Fibroblast of skin of right quadriceps (primary cell): ENCODE measurements at regions not wholly inside any gene's neighbourhood (a gene's known extent, or its start where the extent isn't known, plus 50 kb on each side); places are given as distances from the start of the nearest gene placed in this dataset.

Experiments used
- DNase-seq: peaks from one replicate; pipeline ENCODE4 v3.0.0-alpha.2; 2013

DNA sequence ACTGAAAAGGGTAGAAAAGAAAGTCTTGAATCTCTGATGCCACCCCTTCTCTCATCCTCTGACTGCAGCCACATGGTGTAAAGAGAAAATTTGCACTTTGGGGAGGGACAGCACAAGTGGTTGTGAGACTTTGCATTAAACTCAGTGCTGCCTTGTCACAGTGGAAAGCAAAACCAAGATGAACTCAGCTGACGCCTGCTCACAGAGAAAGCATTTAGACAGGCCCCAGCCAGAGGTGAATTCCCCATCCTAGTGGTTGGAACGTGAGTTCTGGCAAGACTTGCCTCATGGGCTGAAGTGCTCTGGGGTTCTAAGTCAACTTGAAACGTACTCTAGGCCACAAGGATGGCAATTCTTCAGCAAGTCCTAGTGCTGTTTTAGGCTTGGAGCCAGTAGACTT lies 1101.4 kb downstream of the ADGRL3 start:
- DNase-seq, result no peak

DNA sequence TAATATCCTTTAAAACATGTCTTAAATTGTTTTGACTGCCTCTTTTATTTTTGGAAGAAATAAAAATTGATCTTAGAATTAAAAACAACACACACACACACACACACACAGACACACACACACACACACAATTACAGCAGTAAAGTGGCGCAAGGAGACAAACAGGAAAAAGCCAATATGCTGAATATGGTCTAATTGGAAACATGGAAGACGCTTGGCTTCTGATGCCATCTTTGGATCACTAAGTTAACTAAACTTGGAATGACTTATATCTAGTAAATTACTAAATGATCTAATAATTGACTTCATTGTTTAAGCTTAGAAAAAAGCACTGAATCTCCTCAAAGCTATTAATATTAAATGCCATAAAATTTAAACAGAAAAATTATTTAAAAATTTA lies 1093.4 kb downstream of the ADGRL3 start:
- no peak for DNase-seq

GRCh38 chr4:62292911-62293310 lies 1092.8 kb downstream of the ADGRL3 start:
- DNase-seq, result no peak

DNA sequence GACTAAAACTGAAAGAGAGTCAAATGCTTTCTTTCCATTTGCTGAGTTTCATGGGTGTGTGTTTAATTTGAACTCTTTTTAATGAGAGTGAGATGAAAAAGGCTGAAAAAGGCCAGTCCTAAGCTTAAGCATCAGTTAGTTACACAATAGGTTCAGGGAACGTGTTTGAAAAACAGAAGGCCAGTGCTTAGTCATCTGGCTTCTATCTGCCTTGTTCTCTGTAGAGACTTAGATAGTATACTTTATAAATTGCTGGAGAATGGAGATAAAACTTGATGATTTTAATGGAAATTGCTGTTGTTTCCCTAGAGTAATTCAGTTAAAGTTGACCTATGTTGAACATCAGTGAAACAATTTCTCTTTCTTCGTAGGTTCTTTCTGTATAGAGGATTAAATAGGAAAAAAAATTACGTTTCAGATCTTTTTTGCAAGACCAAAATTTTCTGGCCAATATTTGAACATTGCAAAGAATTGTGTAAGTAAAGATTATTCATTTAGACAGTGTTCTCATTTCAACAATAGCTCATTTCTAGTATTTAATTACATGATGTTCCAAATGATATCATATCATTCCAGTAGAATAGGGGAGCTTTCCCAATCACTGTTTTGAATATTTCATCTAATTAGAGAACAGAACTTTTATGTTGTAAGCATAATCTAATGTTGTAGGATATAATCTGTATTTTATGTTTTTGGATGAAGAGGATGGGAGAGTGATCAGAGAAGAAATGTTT lies 1088.8 kb downstream of the ADGRL3 start:
- no peak for DNase-seq

DNA sequence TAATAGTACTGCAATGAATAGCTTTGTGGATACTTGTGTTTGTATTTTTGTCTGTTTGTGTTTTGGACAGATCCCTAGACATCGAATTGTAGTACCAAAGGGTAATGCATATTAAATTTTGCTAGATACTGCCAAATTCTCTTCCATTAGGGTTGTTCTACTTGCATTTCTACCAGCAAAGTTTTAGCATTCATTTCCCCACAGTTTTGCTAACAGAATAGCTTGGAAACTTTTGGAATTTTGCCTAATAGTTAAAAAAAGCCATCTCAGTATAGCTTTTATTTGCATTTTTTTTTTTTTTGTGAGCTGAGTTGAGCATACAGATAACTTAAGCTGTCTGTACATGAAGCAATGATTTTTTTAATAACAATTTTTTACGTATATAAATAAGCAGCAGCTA lies 1084.9 kb downstream of the ADGRL3 start:
- DNase-seq, result no peak

DNA sequence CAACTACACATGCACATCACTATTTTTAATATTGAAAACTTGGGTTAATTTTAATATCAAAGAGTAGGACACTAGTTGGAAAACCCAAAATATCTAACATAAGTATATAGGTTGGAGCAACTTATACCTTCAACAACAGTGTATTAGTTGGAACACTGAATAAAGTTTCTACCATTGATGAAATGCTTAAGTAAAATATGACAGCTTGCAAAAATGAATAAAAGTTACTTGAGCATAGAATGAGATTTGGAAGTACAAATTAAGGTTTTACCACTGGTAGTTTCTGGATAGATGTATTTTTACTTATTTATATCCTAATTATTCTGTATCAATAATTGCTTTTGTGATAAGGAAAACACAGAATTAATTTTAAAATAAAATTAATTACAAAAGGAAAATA lies 1079.6 kb downstream of the ADGRL3 start:
- DNase-seq, result no peak

DNA sequence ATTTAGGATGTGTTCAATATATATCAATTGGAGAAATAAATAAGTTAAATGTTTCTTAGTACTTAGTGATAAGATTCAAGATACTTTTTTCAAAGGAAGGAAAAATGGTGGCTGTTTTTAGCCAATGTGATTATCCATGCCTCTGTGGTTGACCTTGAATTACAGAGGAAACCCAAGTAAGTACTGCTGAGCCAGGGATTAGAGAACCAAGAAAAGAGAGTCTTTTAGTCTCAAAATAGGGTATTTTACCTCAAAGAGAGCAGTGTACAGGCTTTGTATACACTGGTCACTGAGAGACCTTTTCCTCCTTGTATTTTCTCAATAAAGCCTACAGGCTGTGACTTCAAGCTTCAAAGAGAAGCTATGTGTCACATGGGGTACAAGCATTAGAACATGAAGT lies 1075.3 kb downstream of the ADGRL3 start:
- DNase-seq, result no peak

- no peak for DNase-seq
These were observed 1074.7 kb downstream of the ADGRL3 start for GRCh38 chr4:62274782-62275181.

GRCh38 chr4:62271107-62271506 lies 1071.0 kb downstream of the ADGRL3 start:
- no peak for DNase-seq

- no peak for DNase-seq
These were observed 1069.8 kb downstream of the ADGRL3 start for GRCh38 chr4:62269918-62270317.

- no peak for DNase-seq
These were observed 1063.3 kb downstream of the ADGRL3 start for GRCh38 chr4:62263454-62263853.

DNA sequence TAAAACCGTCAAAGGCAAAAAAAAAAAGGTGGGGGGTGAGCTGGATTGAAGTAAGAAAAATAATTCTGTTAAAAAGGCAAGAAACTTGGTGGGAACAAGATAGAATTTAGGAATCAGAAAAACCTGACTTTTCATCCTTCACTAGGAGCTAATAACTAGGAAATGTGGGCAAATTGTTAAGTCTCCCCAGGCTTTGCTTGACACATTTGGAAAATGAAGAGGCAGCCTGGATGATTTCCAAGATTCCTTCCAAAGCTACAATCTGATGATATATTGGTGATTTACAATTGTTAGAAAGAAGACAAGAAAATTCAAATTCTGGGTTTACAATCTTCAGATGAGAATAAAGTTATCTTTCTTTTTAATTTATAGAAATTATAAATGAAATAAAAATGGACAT lies 1062.5 kb downstream of the ADGRL3 start:
- no peak for DNase-seq

GRCh38 chr4:62260254-62260653 lies 1060.1 kb downstream of the ADGRL3 start:
- no peak for DNase-seq

GRCh38 chr4:62256479-62256878 lies 1056.4 kb downstream of the ADGRL3 start:
- DNase-seq, result no peak

DNA sequence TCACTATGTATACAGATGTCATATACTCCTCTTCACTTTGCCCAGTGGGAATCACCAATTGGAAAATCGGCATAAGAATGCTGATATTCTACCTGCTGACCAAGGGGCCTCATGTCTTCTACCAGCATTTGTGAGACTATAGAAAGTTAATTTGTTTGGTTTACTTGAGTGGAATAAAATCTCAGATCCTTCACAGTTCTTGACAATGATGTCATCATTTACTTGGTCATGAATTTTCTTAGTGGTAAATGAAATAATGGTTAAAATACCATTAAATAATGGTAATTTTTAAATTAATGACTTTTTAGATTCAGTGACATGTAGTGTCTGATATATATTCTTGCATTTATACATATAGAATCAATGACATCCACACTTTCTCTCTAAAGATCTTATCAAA lies 1052.6 kb downstream of the ADGRL3 start:
- no peak for DNase-seq

DNA sequence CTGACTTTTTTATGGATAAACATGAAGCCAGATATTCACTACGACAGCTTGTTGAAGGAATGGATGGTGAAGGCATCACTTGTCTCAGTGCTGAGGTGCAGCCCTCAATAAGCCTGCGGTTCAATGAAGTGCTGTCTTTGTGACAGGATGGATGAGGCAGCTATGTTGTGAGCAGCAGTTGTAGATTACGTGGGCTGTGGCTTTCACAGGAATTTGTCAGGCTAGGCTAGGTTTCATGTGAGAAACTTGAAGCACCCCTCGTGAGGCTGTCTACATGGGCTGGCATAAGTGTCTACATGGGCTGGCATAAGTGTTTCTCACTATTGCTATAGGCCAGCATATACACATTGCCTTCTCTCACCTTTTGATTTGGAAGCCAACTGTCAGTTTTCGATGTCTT lies 1050.0 kb downstream of the ADGRL3 start:
- no peak for DNase-seq

DNA sequence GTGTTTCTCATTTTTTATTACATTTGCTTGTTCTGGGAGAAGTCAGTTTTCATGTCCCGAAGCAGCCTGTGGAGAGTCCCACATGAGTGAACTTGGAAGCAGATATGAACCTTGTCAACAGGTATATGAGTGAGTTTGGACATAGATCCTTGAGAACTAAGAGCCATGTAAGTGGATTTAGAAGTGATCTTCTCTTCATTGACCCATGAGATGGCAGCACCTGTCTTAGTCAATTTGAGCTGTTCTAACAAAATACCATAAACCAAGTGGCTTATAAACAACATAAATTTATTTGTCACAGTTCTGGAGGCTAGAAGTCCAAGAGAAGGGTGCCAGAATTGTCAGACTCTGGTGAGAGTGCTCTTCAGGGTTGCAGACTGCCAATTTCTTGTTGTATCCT lies 1043.8 kb downstream of the ADGRL3 start:
- DNase-seq, result no peak

- no peak for DNase-seq
These were observed 1035.8 kb downstream of the ADGRL3 start for GRCh38 chr4:62235911-62236310.

GRCh38 chr4:62232814-62233213 lies 1032.7 kb downstream of the ADGRL3 start:
- no peak for DNase-seq

- no peak for DNase-seq
These were observed 1031.9 kb downstream of the ADGRL3 start for GRCh38 chr4:62231994-62232393.

- DNase-seq, result no peak
These were observed 1026.0 kb downstream of the ADGRL3 start for GRCh38 chr4:62226082-62226481.

GRCh38 chr4:62222121-62222520 lies 1022.0 kb downstream of the ADGRL3 start:
- no peak for DNase-seq

DNA sequence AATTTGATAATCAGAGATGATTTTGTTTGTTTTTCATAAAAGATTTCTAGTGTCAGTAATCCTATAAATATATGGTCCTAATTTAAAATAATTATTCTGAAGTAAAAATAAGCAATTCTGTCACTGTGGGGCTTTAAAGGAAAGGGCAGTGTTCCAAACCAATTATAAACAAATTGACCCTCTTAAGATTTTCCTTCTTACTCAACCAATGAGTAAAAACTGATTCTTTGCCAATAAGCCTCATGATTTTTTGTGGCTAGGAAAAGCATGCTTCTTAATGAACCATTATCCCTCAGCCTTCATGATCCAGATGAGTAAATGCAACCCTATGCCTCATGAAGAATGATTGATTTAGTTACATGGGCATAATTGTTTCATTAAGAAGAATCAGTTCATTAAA lies 1010.4 kb downstream of the ADGRL3 start:
- DNase-seq, result no peak

DNA sequence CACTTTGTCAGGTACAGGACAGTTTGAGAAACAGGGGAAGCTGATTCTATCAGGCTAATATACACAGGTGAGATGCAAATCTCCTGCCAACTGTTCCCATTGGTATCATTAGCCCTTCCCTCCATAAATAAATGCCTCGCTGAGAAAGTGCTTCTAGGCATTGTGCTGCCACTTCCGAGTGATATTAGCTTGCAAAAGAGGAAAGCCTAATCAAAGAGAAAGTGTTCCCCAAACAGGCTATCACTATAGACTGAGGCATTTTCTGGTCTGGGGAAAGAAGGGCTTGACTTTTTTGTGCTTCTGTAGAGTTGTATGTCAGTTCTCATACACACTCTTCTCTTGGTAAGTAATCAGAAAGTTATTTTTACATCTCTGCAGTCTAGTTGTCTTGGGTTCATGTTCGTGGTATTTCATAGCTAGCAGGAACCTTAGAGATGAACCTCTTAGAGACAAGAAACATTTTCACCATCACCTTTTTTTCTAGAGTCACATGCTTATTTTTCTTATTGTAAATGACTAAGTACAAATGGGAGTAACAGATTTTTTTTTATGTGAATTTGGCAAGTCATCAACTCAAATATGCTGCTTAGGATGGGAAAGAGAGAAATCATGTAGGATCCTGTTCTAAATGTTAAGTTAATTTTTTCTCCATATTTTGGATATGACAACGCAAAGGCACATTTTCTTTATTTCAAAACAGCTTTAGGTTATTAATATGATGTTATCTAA lies 1009.8 kb downstream of the ADGRL3 start:
- no peak for DNase-seq

- no peak for DNase-seq
These were observed 1008.8 kb downstream of the ADGRL3 start for GRCh38 chr4:62208921-62209320.
